H1 (cell line): ENCODE measurements at regions not wholly inside any gene's neighbourhood (a gene's known extent, or its start where the extent isn't known, plus 50 kb on each side); places are given as distances from the start of the nearest gene placed in this dataset.

ENCODE experiments used
- ATF2 ChIP-seq: IDR thresholded peaks from 2 replicates; pipeline ENCODE4 v1.6.1; 2012; ENCODE audit warnings: low read length, inconsistent platforms
- BACH1 ChIP-seq: IDR thresholded peaks from 2 replicates; pipeline ENCODE4 v1.6.1; 2012; ENCODE audit warnings: low read length, improper control_type of control experiment
- CTCF ChIP-seq, 3 experiments: IDR thresholded peaks; 1 replicate in 2 of 3; 2 replicates in 1 of 3; pipeline versions ENCODE4 v1.5.1 to v1.6.1; 2011; ENCODE audit warnings: low read length in 3 of 3, mild to moderate bottlenecking in 3 of 3, inconsistent platforms in 2 of 3, low read depth in 1 of 3, moderate library complexity in 1 of 3; ENCODE audit not compliant: insufficient read depth in 1 of 3; ENCODE audit errors: control extremely low read depth in 1 of 3
- HDAC6 ChIP-seq: IDR thresholded peaks from one replicate; pipeline ENCODE4 v1.7.1; 2012; ENCODE audit warnings: low read depth, mild to moderate bottlenecking, inconsistent platforms, low read length, moderate library complexity
- SP1 ChIP-seq: IDR thresholded peaks from 2 replicates; pipeline ENCODE4 v1.6.1; 2011; ENCODE audit warnings: low read depth, low read length

- TF ChIP-seq ATF2 (no peak), BACH1 (no peak), HDAC6 (no peak), SP1 (no peak), CTCF (IDR thresholded peaks at IDR 0.05; ENCODE audit: control extremely low read depth in 1 of 3, insufficient read depth in 1 of 3, low read depth in 1 of 3, low read length in 3 of 3) (no peak)
Observed at GRCh38 chr7:16178585-16178984, 242.8 kb downstream of the CRPPA start (continued).
